ENCODE measurements at regions not wholly inside any gene's neighbourhood (a gene's known extent, or its start where the extent isn't known, plus 50 kb on each side); places are given as distances from the start of the nearest gene placed in this dataset.

DNA sequence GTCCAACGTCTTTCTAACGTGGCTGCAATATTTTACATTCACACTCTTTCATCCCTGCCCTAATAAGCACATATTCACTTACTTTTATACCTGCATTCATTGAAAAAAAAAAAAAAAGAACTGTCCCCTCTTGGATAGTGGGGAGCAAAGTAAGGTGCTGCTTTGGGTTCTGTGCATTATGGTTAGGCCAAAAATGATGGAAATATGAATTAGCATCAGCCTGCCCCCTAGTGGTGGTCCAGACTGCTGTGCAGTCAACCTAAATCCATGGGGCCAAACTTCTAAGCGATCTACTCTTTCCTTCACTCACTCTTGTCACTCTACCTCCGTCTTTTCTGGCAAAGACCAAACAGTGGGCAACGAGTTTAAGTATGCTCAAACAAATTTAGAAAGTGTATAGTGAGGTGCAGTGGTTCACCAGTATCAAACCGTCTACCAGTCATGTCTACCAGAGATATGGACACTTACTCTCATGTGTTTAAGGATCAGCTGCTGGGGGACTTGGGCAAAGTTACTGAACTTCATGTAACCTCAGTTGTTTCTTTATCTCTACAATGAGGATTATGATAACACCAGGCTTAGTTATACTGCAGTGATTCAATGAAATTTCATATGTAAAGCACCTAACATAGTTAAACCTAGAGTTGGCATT lies 61.5 kb upstream of the GRM7 start:
- H3K27ac ChIP-seq: no peak overlapping the region
- DNase-seq: no peak
- H3K4me1 ChIP-seq: no peaks in the 10 kb centered on the region
- intact Hi-C loops (cut with DNase I; ENCODE audit: low total_unique reads): no loop called here
- WGBS, 5 donors: 55 to 66% (median 57%) methylated on average over 6 of the region's 6 CpGs
- no peaks in the 10 kb centered on the region for H3K27me3 ChIP-seq (replicated peaks in 1 of 7)
- H3K4me3 ChIP-seq: no peak overlapping the region
- H3K9me3 ChIP-seq: no peaks in the 10 kb centered on the region
- H3K36me3 ChIP-seq: no peaks in the 10 kb centered on the region
- TF ChIP-seq, protein P1, sequence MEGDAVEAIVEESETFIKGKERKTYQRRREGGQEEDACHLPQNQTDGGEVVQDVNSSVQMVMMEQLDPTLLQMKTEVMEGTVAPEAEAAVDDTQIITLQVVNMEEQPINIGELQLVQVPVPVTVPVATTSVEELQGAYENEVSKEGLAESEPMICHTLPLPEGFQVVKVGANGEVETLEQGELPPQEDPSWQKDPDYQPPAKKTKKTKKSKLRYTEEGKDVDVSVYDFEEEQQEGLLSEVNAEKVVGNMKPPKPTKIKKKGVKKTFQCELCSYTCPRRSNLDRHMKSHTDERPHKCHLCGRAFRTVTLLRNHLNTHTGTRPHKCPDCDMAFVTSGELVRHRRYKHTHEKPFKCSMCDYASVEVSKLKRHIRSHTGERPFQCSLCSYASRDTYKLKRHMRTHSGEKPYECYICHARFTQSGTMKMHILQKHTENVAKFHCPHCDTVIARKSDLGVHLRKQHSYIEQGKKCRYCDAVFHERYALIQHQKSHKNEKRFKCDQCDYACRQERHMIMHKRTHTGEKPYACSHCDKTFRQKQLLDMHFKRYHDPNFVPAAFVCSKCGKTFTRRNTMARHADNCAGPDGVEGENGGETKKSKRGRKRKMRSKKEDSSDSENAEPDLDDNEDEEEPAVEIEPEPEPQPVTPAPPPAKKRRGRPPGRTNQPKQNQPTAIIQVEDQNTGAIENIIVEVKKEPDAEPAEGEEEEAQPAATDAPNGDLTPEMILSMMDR (IDR thresholded peaks at IDR 0.05 in 8 of 11, conservative IDR thresholded peaks at IDR 0.05 in 3 of 11): peak; percentile 18 to 74 (median 68)
- no peak for TF ChIP-seq POLR2A (IDR thresholded peaks at IDR 0.05)

DNA sequence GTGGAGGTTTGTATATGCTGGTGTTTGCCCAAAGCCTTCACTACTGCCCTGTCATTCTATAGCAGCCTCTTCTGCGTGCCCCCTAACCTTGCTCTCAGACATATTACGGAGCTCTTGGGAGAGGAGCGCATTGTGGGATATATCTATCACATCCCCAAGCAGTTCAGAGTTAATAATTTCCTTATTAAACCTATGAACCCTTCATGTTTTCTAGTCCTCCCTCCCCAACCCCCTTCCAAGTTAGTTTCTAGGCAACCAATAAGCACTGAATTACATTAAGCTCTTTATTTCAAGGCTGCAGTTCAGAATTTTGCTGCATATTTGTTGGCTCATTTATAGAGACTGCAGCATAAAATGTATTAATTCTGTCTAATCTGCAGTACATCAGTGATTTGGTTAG lies 57.3 kb upstream of the GRM7 start:
- no peaks in the 10 kb centered on the region for H3K36me3 ChIP-seq
- H3K27ac ChIP-seq: no peak overlapping the region
- no peaks in the 10 kb centered on the region for H3K9me3 ChIP-seq
- H3K4me3 ChIP-seq: no peak overlapping the region
- no peaks in the 10 kb centered on the region for H3K27me3 ChIP-seq (replicated peaks in 1 of 7)
- no peak for DNase-seq
- 87 to 99% (median 93%) methylated on average over 3 of the region's 3 CpGs for WGBS, 5 donors
- intact Hi-C loops (cut with DNase I; ENCODE audit: low total_unique reads): no loop called here
- TF ChIP-seq POLR2A (IDR thresholded peaks at IDR 0.05) (no peak), POLR2AphosphoS5 (IDR thresholded peaks at IDR 0.05) (no peak)
- TF ChIP-seq, protein P1 (IDR thresholded peaks at IDR 0.05 in 8 of 11, conservative IDR thresholded peaks at IDR 0.05 in 3 of 11): no peak
- no peaks in the 10 kb centered on the region for H3K4me1 ChIP-seq

DNA sequence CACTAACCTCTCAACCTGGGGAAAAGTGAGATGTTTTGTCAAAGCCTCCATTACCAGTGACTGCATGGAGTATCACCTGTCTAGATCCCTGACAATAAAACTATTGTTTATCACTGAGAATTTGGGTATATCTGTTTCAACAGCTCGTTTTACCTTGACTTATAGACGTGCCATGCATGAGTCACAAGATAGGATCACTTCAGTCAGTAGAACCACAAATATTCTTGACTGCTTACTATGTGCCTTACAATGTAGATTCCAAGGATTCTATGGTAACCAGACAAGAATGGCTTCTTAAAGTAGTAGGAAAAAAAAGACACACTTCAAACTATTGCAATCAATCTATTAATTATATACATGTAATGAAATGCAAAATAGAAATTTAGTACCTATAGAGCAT lies 55.7 kb upstream of the GRM7 start:
- Histone ChIP-seq H3K4me3 (no peak overlapping the region), H3K36me3 (no peaks in the 10 kb centered on the region), H3K27ac (no peak overlapping the region), H3K9me3 (no peaks in the 10 kb centered on the region), H3K4me1 (no peaks in the 10 kb centered on the region), H3K27me3 (replicated peaks in 1 of 7) (no peaks in the 10 kb centered on the region)
- DNase-seq: no peak
- intact Hi-C loops (cut with DNase I; ENCODE audit: low total_unique reads): no loop called here
- no peak for TF ChIP-seq POLR2AphosphoS5 (IDR thresholded peaks at IDR 0.05)
- TF ChIP-seq, protein P1 (IDR thresholded peaks at IDR 0.05 in 8 of 11, conservative IDR thresholded peaks at IDR 0.05 in 3 of 11): no peak
- no peak for TF ChIP-seq POLR2A (IDR thresholded peaks at IDR 0.05)
- WGBS, 5 donors: 67 to 82% (median 73%) methylated on average over 2 of the region's 2 CpGs

DNA sequence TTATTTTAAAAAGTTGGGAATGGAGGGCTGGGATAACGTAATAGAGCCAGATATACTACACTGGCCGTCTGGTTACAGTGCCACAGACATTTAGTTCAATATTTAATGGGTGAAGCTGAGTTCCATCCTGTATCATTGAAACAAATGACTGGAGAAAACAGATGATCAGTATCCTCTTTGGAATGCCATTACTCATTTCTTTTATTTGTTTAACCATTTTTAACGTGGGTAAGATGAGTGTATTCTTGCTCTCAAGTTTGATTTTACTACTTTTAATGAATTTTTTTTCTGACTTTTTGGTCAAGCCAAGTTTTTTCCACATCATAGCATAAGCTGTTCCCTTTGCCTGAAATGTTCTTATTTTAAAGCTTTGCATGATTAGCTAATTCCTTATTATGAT lies 53.9 kb upstream of the GRM7 start:
- 66 to 84% (median 69%) methylated on average over 3 of the region's 3 CpGs for WGBS, 5 donors
- TF ChIP-seq POLR2A (IDR thresholded peaks at IDR 0.05) (no peak), POLR2AphosphoS5 (IDR thresholded peaks at IDR 0.05) (no peak)
- TF ChIP-seq, protein P1 (IDR thresholded peaks at IDR 0.05 in 8 of 11, conservative IDR thresholded peaks at IDR 0.05 in 3 of 11): no peak

More for the DNA sequence above, 53.9 kb upstream of the GRM7 start:
- intact Hi-C loops (cut with DNase I; ENCODE audit: low total_unique reads): no loop called here
- no peak overlapping the region for H3K27ac ChIP-seq
- no peak for DNase-seq
- no peaks in the 10 kb centered on the region for H3K4me1 ChIP-seq
- no peaks in the 10 kb centered on the region for H3K36me3 ChIP-seq
- no peak overlapping the region for H3K4me3 ChIP-seq
- H3K27me3 ChIP-seq (replicated peaks in 1 of 7): no peaks in the 10 kb centered on the region
- no peaks in the 10 kb centered on the region for H3K9me3 ChIP-seq

Data from spleen (tissue), 11 donors.